Central memory CD8-positive, alpha-beta T cell (primary cell): ENCODE measurements at regions not wholly inside any gene's neighbourhood (a gene's known extent, or its start where the extent isn't known, plus 50 kb on each side); places are given as distances from the start of the nearest gene placed in this dataset.

ENCODE experiments used
- ATAC-seq: fragments of 150-1000 bp; cut with Tn5 transposase; replicated peaks from 2 replicates; pipeline ENCODE4 v1.10.0; 2022; ENCODE audit warnings: mild to moderate bottlenecking, moderate FRiP score, moderate number of reproducible peaks; ENCODE audit not compliant: poor library complexity, severe bottlenecking; ENCODE audit errors: extremely low read depth
- DNase-seq, 2 donors: peaks; one replicate each; pipeline ENCODE4 v3.0.0; 2021; ENCODE audit warnings: low spot score in 2 of 2
- H3K27ac Mint-ChIP-seq: one replicate; pipeline ENCODE4 v1.8.0; 2022; ENCODE audit warnings: low read depth, mild to moderate bottlenecking, moderate library complexity, mixed read lengths
- H3K27me3 Mint-ChIP-seq: one replicate; pipeline ENCODE4 v1.8.0; 2022; ENCODE audit warnings: mixed read lengths
- H3K36me3 Mint-ChIP-seq: one replicate; pipeline ENCODE4 v1.8.0; 2022; ENCODE audit warnings: mild to moderate bottlenecking, moderate library complexity, mixed read lengths; ENCODE audit not compliant: insufficient read depth
- H3K4me1 Mint-ChIP-seq: one replicate; pipeline ENCODE4 v1.8.0; 2022; ENCODE audit warnings: mixed read lengths
- H3K4me3 Mint-ChIP-seq: one replicate; pipeline ENCODE4 v1.8.0; 2022; ENCODE audit warnings: mild to moderate bottlenecking, moderate library complexity, mixed read lengths
- H3K9me3 Mint-ChIP-seq: one replicate; pipeline ENCODE4 v1.8.0; 2022; ENCODE audit warnings: mixed read lengths

DNA sequence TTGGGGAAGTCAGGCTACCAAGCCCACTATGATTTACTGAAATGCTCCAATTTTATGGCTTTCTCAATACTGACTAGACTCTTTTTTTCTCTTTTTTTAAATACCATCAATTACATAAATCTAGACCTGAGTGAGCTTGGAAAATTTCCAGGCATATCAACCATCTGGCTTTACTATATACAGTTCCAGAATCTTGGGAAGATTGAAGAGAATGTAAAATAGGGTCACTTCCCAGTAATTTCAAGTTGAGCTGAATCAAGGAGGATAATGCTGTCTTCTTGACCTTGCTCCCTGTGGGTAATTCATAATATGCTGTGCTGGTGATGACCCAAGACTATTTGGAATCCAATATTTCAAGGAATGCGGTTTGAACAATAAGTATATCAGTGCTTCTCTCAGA is 108.1 kb downstream of the MAP3K21 start:
- Mint-ChIP-seq H3K4me1 (no peaks in the 10 kb centered on the region), H3K36me3 (peaks cover 3% of the 10 kb centered on the region), H3K4me3 (no peak overlapping the region), H3K27ac (no peak overlapping the region), H3K9me3 (no peaks in the 10 kb centered on the region), H3K27me3 (peaks cover 71% of the 10 kb centered on the region)
- no peak for ATAC-seq
- DNase-seq, result no peak

DNA sequence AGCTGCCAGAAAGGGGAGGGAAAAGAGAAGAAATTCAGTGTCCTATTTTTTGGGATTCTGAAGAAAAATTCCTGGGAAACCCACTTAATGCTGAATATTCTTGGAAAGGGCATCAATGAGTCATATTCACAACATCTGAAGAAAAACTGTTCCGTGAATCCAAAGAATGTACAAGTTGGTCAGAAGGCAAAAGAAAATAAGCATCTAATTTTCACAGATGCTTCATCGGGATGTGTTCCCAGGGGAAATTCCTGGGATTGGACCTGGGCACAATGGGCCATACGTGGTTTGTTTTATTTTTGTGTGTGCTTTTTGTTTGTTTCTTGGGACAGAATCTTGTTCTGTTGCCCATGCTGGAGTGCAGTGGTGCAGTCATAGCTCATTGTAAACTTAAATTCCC is 112.2 kb downstream of the MAP3K21 start:
- Mint-ChIP-seq H3K4me3 (no peak overlapping the region), H3K27ac (no peak overlapping the region), H3K9me3 (no peaks in the 10 kb centered on the region), H3K4me1 (no peaks in the 10 kb centered on the region), H3K27me3 (peaks cover 44% of the 10 kb centered on the region), H3K36me3 (no peaks in the 10 kb centered on the region)
- DNase-seq (no peak), ATAC-seq (no peak)

- no peaks in the 10 kb centered on the region for H3K4me1 Mint-ChIP-seq
- H3K36me3 Mint-ChIP-seq, result no peaks in the 10 kb centered on the region
- H3K27ac Mint-ChIP-seq, result no peak overlapping the region
- H3K9me3 Mint-ChIP-seq, result no peaks in the 10 kb centered on the region
- no peak for DNase-seq
- H3K4me3 Mint-ChIP-seq, result no peak overlapping the region
- peaks cover 37% of the 10 kb centered on the region for H3K27me3 Mint-ChIP-seq
- no peak for ATAC-seq
Observed at GRCh38 chr1:233440951-233441401, 113.5 kb downstream of the MAP3K21 start.

DNA sequence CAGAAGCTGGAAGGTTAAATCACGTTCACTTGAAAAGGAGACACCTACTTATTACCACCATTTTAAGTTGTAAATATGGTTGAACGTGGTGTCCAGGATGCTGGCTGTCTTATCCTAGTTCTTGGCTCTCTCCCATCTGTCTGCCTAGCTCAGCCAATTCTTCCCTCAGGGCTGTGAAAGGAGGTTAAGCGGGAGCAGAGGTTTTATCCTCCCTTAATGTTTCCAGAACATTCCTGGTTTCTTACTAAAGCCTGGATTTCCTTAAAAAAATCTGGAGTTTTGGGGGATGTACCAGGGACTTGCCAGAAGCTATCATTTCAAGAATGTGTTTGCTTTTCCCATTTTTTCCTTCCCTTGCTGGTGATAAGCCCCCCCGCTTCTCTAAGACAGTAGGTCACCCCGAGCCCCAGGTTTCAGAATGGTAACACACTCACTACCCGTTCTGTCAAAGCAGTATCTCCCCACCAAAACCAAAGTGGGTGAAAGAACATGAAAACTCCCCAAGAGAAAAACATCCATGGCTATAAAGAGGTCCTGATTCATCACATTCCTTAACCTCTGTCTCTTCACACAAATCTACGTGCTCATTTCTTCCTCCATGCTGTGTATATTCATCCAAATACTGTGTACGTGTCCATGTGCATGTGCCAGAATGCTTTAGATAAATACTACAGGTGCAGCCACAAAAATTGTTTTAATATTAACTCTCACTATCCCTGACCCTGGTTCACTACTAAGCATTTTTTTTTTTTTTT is 114.7 kb downstream of the MAP3K21 start:
- Mint-ChIP-seq H3K4me3 (no peak overlapping the region), H3K27ac (no peak overlapping the region), H3K9me3 (no peaks in the 10 kb centered on the region), H3K36me3 (no peaks in the 10 kb centered on the region), H3K4me1 (no peaks in the 10 kb centered on the region), H3K27me3 (peaks cover 28% of the 10 kb centered on the region)
- DNase-seq (no peak), ATAC-seq (no peak)

- no peaks in the 10 kb centered on the region for H3K9me3 Mint-ChIP-seq
- no peak overlapping the region for H3K4me3 Mint-ChIP-seq
- no peak overlapping the region for H3K27ac Mint-ChIP-seq
- peaks cover 20% of the 10 kb centered on the region for H3K27me3 Mint-ChIP-seq
- DNase-seq (no peak), ATAC-seq (no peak)
- no peaks in the 10 kb centered on the region for H3K36me3 Mint-ChIP-seq
- no peaks in the 10 kb centered on the region for H3K4me1 Mint-ChIP-seq
Observed at GRCh38 chr1:233443040-233443760, 115.7 kb downstream of the MAP3K21 start.

GRCh38 chr1:233444484-233444883 is 117.0 kb downstream of the MAP3K21 start:
- Mint-ChIP-seq H3K4me1 (no peaks in the 10 kb centered on the region), H3K9me3 (no peaks in the 10 kb centered on the region), H3K36me3 (no peaks in the 10 kb centered on the region), H3K4me3 (no peak overlapping the region), H3K27ac (no peak overlapping the region), H3K27me3 (peaks cover 8% of the 10 kb centered on the region)
- no peak for DNase-seq
- ATAC-seq, result no peak

GRCh38 chr1:233445737-233446136 is 118.2 kb downstream of the MAP3K21 start:
- Mint-ChIP-seq H3K27ac (no peak overlapping the region), H3K27me3 (peaks cover 8% of the 10 kb centered on the region), H3K4me3 (no peak overlapping the region), H3K36me3 (no peaks in the 10 kb centered on the region), H3K9me3 (no peaks in the 10 kb centered on the region), H3K4me1 (no peaks in the 10 kb centered on the region)
- ATAC-seq (no peak), DNase-seq (no peak)

DNA sequence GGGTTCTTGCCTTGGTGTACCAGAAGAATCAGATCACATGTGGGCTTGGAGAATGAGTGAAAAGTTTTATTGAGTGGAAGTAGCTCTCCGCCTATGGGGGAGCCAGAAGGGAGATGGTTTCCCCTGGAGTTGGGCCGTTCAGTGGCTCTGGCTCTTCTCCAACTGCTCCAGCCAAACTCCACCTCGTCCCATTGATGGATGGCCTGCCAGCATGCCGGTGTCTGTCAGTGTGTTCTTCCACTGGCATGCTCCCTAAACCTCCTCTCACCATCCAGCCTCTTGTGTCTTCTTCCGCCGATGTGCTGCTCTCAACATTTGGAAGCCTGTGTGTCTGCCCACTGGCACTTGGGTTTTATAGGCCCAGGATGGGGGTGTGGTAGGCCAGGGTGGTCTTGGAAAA is 119.4 kb downstream of the MAP3K21 start:
- DNase-seq, result no peak
- H3K27me3 Mint-ChIP-seq, result peaks cover 8% of the 10 kb centered on the region
- H3K27ac Mint-ChIP-seq, result no peak overlapping the region
- H3K4me3 Mint-ChIP-seq, result no peak overlapping the region
- no peak for ATAC-seq
- no peaks in the 10 kb centered on the region for H3K9me3 Mint-ChIP-seq
- H3K4me1 Mint-ChIP-seq, result no peaks in the 10 kb centered on the region
- no peaks in the 10 kb centered on the region for H3K36me3 Mint-ChIP-seq

DNA sequence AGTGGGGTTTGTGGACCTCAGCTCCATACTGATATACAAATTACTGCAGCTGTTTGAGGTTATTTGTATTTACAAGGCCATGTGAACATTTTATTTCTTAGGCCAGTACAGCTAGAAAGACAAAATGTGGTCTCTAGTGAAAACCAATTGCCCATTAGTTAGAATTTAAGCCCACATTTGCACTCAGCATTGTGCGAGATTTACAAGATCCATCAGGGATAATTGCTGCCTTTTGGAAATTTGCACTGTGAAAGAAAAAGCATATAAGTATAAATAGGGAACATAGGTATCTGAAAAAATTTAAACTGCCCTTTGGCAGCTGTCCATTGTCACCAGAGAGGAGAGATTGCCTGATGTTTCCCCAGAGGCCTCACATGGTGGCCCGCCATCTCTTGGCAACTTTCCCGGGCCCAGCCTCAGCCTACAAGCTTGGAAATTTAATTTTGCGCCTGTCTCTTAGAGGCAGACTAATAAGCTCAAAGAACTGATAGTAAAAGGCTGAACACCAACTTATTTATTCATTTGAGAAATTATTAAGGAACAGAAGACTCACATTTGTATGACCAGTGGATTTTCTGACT is 120.7 kb downstream of the MAP3K21 start:
- DNase-seq (no peak), ATAC-seq (no peak)
- no peak overlapping the region for H3K4me3 Mint-ChIP-seq
- no peaks in the 10 kb centered on the region for H3K36me3 Mint-ChIP-seq
- no peaks in the 10 kb centered on the region for H3K4me1 Mint-ChIP-seq
- peaks cover 8% of the 10 kb centered on the region for H3K27me3 Mint-ChIP-seq
- no peak overlapping the region for H3K27ac Mint-ChIP-seq
- no peaks in the 10 kb centered on the region for H3K9me3 Mint-ChIP-seq

- peaks cover 16% of the 10 kb centered on the region for H3K27me3 Mint-ChIP-seq
- H3K4me1 Mint-ChIP-seq, result no peaks in the 10 kb centered on the region
- H3K4me3 Mint-ChIP-seq, result no peak overlapping the region
- H3K9me3 Mint-ChIP-seq, result no peaks in the 10 kb centered on the region
- ATAC-seq (no peak), DNase-seq (no peak)
- no peaks in the 10 kb centered on the region for H3K36me3 Mint-ChIP-seq
- no peak overlapping the region for H3K27ac Mint-ChIP-seq
Observed at GRCh38 chr1:233452724-233453123, 125.2 kb downstream of the MAP3K21 start.

DNA sequence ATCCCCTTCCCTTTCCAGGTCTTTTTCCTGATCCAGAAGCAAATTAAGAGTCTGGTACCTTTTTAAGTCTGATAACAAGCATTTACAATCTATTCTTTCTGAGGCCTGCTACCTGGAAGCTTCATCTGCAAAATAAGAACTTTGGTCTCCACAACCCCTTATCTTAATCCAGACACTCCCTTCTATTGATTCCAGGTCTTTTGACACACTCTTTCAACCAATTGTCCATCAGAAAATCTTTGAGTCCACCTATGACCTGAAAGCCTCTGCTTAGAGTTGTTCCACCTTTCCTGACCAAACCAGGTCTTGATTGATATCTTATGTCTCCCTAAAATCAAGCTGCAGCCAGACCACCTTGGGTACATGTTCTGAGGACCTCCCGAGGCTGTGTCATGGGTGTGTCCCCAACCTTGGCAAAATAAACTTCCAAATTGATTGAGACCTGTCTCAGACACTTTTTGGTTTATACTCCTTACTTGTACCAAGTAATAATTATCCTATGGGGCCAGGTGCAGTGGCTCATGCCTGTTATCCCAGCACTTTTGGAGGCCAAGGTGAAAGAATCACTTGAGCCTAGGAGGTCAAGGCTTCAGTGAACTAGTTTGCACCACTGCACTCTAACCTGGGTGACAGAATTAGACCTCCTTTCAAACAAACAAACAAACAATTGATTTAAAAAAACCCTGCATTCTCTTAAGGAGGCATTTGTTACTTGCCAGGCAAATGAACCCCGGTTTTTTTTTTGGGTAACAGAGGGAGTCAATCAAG is 126.1 kb downstream of the MAP3K21 start:
- Mint-ChIP-seq H3K36me3 (no peaks in the 10 kb centered on the region), H3K9me3 (no peaks in the 10 kb centered on the region), H3K27ac (no peak overlapping the region), H3K4me3 (no peak overlapping the region), H3K4me1 (no peaks in the 10 kb centered on the region), H3K27me3 (peaks cover 16% of the 10 kb centered on the region)
- ATAC-seq (no peak), DNase-seq (no peak)

- H3K4me1 Mint-ChIP-seq, result no peaks in the 10 kb centered on the region
- H3K27ac Mint-ChIP-seq, result no peak overlapping the region
- H3K4me3 Mint-ChIP-seq, result no peak overlapping the region
- ATAC-seq (no peak), DNase-seq (no peak)
- H3K36me3 Mint-ChIP-seq, result no peaks in the 10 kb centered on the region
- no peaks in the 10 kb centered on the region for H3K9me3 Mint-ChIP-seq
- H3K27me3 Mint-ChIP-seq, result peaks cover 42% of the 10 kb centered on the region
Observed at GRCh38 chr1:233459470-233459945, 132.0 kb downstream of the MAP3K21 start.
